Keratinocyte (primary cell): ENCODE measurements at regions not wholly inside any gene's neighbourhood (a gene's known extent, or its start where the extent isn't known, plus 50 kb on each side); places are given as distances from the start of the nearest gene placed in this dataset.

ENCODE experiments used
- DNase-seq: peaks from one replicate; pipeline ENCODE4 v3.0.0-alpha.2; 2011; ENCODE audit warnings: low read depth, missing footprints, low spot score
- FAIRE-seq: peaks from 2 replicates; lab custom pipeline; 2011; peaks lifted over from hg19 to GRCh38; lab: Jason Lieb, UNC
- H2AFZ ChIP-seq: 2 replicates; pipeline ENCODE4 v1.6.0; 2012; ENCODE audit warnings: low read length, control low read depth, inconsistent platforms; ENCODE audit not compliant: control insufficient read depth
- H3K27ac ChIP-seq: 2 replicates; pipeline ENCODE4 v1.5.1; 2011; ENCODE audit warnings: low read length; ENCODE audit not compliant: control insufficient read depth, insufficient read depth
- H3K27me3 ChIP-seq: 3 replicates; pipeline ENCODE4 v1.6.0; 2011; ENCODE audit warnings: low read length; ENCODE audit not compliant: control insufficient read depth, insufficient read depth; ENCODE audit errors: extremely low read depth
- H3K36me3 ChIP-seq, 2 experiments: 2 replicates in 1 of 2; 3 replicates in 1 of 2; pipeline ENCODE4 v1.5.1; 2011; ENCODE audit warnings: low read length in 2 of 2, mild to moderate bottlenecking in 1 of 2; ENCODE audit not compliant: control insufficient read depth in 2 of 2, insufficient read depth in 2 of 2; ENCODE audit errors: extremely low read depth in 1 of 2
- H3K4me1 ChIP-seq: 3 replicates; pipeline ENCODE4 v1.5.1; 2011; ENCODE audit warnings: low read length; ENCODE audit not compliant: control insufficient read depth, insufficient read depth; ENCODE audit errors: extremely low read depth
- H3K4me2 ChIP-seq: 3 replicates; pipeline ENCODE4 v1.6.0; 2011; ENCODE audit warnings: low read depth, low read length; ENCODE audit not compliant: control insufficient read depth, insufficient read depth; ENCODE audit errors: extremely low read depth
- H3K4me3 ChIP-seq, 3 experiments: fragments of 200-600 bp in 1 of 3; sonication (generic) in 1 of 3; 2 replicates in 2 of 3; 3 replicates in 1 of 3; pipeline ENCODE4 v1.5.1; 2011 to 2016; ENCODE audit warnings: low read length in 3 of 3, mild to moderate bottlenecking in 3 of 3, control low read depth in 2 of 3, inconsistent platforms in 1 of 3, low read depth in 1 of 3, mixed read lengths in 1 of 3, mixed run types in 1 of 3, moderate library complexity in 1 of 3; ENCODE audit not compliant: control insufficient read depth in 2 of 3, insufficient read depth in 2 of 3; ENCODE audit errors: extremely low read depth in 1 of 3
- H3K79me2 ChIP-seq: 2 replicates; pipeline ENCODE4 v1.6.0; 2012; ENCODE audit warnings: low read length; ENCODE audit not compliant: control insufficient read depth, insufficient read depth
- H3K9ac ChIP-seq: 3 replicates; pipeline ENCODE4 v1.6.0; 2011; ENCODE audit warnings: low read length; ENCODE audit not compliant: control insufficient read depth, insufficient read depth; ENCODE audit errors: extremely low read depth
- H3K9me1 ChIP-seq: 3 replicates; pipeline ENCODE4 v1.6.0; 2011; ENCODE audit warnings: low read length; ENCODE audit not compliant: control insufficient read depth, insufficient read depth; ENCODE audit errors: extremely low read depth
- H3K9me3 ChIP-seq: 2 replicates; pipeline ENCODE4 v1.5.1; 2012; ENCODE audit warnings: low read depth, low read length; ENCODE audit not compliant: control insufficient read depth
- H4K20me1 ChIP-seq: 3 replicates; pipeline ENCODE4 v1.6.0; 2011; ENCODE audit warnings: low read length; ENCODE audit not compliant: control insufficient read depth, insufficient read depth; ENCODE audit errors: extremely low read depth
- EZH2 ChIP-seq: IDR thresholded peaks from one replicate; pipeline ENCODE4 v1.6.1; 2012; ENCODE audit warnings: inconsistent platforms, mild to moderate bottlenecking, low read length, moderate library complexity
- dilution Hi-C: fragments of 300-500 bp; cut with MboI; formaldehyde crosslinking; loops from one replicate; pipeline ENCODE4 v1.7.0; 2020; ENCODE audit warnings: low sequenced_read_pairs; ENCODE audit not compliant: extremely low pct_ligation_motif_present
- TF ChIP-seq, protein P1 (sequence below), 3 experiments: IDR thresholded peaks in 1 of 3; conservative IDR thresholded peaks in 1 of 3; optimal IDR thresholded peaks in 1 of 3; 2 replicates in 2 of 3; 3 replicates in 1 of 3; pipeline versions ENCODE3 to v1.5.1; 2011; ENCODE audit warnings: low read length in 3 of 3, mild to moderate bottlenecking in 3 of 3, moderate library complexity in 2 of 3, control low read depth in 1 of 3, inconsistent platforms in 1 of 3; ENCODE audit not compliant: insufficient read depth in 2 of 3; ENCODE audit errors: extremely low read depth in 1 of 3

DNA sequence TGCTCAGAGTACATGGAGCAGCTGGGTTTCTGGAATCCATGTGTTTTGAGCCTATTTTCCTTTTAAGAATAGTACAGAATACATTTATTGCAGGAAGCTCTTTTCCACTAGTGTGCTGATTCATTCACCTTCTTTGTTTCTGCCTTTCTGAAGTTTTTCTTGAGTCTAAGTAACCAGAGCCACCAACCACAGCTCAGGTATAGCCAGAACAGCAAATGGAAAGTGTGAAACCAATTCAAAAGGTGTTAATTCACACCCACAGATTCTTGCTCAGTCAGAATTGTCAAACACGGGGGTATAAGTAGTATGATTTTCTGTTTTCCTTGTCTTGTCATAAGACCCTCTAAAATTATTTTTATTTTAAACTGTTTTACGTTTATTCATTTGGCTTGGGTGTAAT is 75.9 kb upstream of the DYNAP start:
- H3K36me3 ChIP-seq = no peaks in the 10 kb centered on the region
- H3K9ac ChIP-seq = no peak overlapping the region
- no peak overlapping the region for H3K4me3 ChIP-seq
- no peaks in the 10 kb centered on the region for H3K79me2 ChIP-seq
- DNase-seq (no peak), FAIRE-seq (no peak)
- dilution Hi-C loops = no loop called here
- H3K9me3 ChIP-seq = no peaks in the 10 kb centered on the region
- no peak overlapping the region for H3K4me2 ChIP-seq
- no peaks in the 10 kb centered on the region for H3K27me3 ChIP-seq
- H3K27ac ChIP-seq = no peak overlapping the region
- TF ChIP-seq EZH2 = no peak
- TF ChIP-seq, protein P1, sequence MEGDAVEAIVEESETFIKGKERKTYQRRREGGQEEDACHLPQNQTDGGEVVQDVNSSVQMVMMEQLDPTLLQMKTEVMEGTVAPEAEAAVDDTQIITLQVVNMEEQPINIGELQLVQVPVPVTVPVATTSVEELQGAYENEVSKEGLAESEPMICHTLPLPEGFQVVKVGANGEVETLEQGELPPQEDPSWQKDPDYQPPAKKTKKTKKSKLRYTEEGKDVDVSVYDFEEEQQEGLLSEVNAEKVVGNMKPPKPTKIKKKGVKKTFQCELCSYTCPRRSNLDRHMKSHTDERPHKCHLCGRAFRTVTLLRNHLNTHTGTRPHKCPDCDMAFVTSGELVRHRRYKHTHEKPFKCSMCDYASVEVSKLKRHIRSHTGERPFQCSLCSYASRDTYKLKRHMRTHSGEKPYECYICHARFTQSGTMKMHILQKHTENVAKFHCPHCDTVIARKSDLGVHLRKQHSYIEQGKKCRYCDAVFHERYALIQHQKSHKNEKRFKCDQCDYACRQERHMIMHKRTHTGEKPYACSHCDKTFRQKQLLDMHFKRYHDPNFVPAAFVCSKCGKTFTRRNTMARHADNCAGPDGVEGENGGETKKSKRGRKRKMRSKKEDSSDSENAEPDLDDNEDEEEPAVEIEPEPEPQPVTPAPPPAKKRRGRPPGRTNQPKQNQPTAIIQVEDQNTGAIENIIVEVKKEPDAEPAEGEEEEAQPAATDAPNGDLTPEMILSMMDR (optimal IDR thresholded peaks at IDR 0.05 in 1 of 3, IDR thresholded peaks at IDR 0.05 in 1 of 3, conservative IDR thresholded peaks at IDR 0.05 in 1 of 3; ENCODE audit: extremely low read depth in 1 of 3, insufficient read depth in 2 of 3, low read length in 3 of 3) = no peak
- no peaks in the 10 kb centered on the region for H4K20me1 ChIP-seq
- H2AFZ ChIP-seq = no peak overlapping the region
- H3K4me1 ChIP-seq = no peaks in the 10 kb centered on the region
- no peaks in the 10 kb centered on the region for H3K9me1 ChIP-seq

DNA sequence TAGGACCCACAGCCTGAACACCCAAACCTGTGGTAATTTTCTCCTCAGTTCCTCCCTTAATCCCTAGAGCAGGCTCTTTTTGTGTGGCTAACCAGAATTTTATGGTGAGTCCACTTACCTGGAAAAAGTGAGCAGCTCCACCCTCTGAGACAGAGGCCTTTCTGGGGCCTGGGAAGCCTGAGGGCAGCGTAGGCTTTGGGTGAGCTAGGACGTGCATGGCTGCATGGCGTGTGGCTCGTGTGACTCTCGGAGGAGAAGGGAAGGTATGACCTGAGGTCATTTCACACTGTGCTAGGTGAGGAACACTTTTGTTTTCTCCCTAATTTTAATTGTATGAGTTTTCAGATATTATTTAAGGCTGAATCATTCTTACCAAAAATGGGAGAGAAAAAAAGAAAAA is 73.5 kb upstream of the DYNAP start:
- FAIRE-seq (no peak), DNase-seq (no peak)
- dilution Hi-C loops = no loop called here
- Histone ChIP-seq H3K9me1 (no peaks in the 10 kb centered on the region), H3K36me3 (no peaks in the 10 kb centered on the region), H3K9ac (no peak overlapping the region), H3K27me3 (no peaks in the 10 kb centered on the region), H3K9me3 (no peaks in the 10 kb centered on the region), H3K4me2 (no peak overlapping the region), H2AFZ (no peak overlapping the region), H4K20me1 (no peaks in the 10 kb centered on the region), H3K4me3 (no peak overlapping the region), H3K4me1 (no peaks in the 10 kb centered on the region), H3K27ac (no peak overlapping the region), H3K79me2 (no peaks in the 10 kb centered on the region)
- TF ChIP-seq, protein P1 (optimal IDR thresholded peaks at IDR 0.05 in 1 of 3, IDR thresholded peaks at IDR 0.05 in 1 of 3, conservative IDR thresholded peaks at IDR 0.05 in 1 of 3; ENCODE audit: extremely low read depth in 1 of 3, insufficient read depth in 2 of 3, low read length in 3 of 3) = no peak
- no peak for TF ChIP-seq EZH2
